SK-N-SH (cell line): ENCODE measurements at regions not wholly inside any gene's neighbourhood (a gene's known extent, or its start where the extent isn't known, plus 50 kb on each side); places are given as distances from the start of the nearest gene placed in this dataset.

Experiments
- CTCF ChIA-PET: fragments of 300-600, 350-600 bp; formaldehyde crosslinking; extraction: SDS; loops from one replicate; lab custom pipeline; 2021; lab: Yijun Ruan, JAX
- POLR2A ChIA-PET: fragments of 350-600 bp; sonication (Branson Sonifier 250); formaldehyde crosslinking; extraction: SDS; loops from one replicate; lab custom pipeline; 2020; ENCODE audit warnings: antibody characterized with exemption, inconsistent platforms; lab: Yijun Ruan, JAX
- DNase-seq: peaks from one replicate; pipeline ENCODE4 v3.0.0; 2012
- H2AFZ ChIP-seq: fragments of 200-600 bp; sonication (generic); 2 replicates; pipeline ENCODE4 v1.8.1; 2016; ENCODE audit warnings: antibody characterized with exemption, mild to moderate bottlenecking, low read depth
- H3F3A ChIP-seq: fragments of 200-600 bp; sonication (generic); replicated peaks from 2 replicates; pipeline ENCODE3; 2016; ENCODE audit warnings: antibody characterized with exemption, mild to moderate bottlenecking; ENCODE audit not compliant: insufficient read depth
- H3K27ac ChIP-seq, 2 experiments: fragments of 200-500 bp in 1 of 2; fragments of 200-600 bp in 1 of 2; sonication (Bioruptor generic) in 1 of 2; sonication (generic), shearing (Covaris generic) in 1 of 2; 2 replicates each; pipeline versions ENCODE4 v1.5.1 to v1.6.1; 2014 to 2016; ENCODE audit warnings: low read depth in 2 of 2, inconsistent platforms in 1 of 2, low read length in 1 of 2, mild to moderate bottlenecking in 1 of 2, mixed read lengths in 1 of 2
- H3K27me3 ChIP-seq: fragments of 200-600 bp; sonication (generic), shearing (Covaris generic); 2 replicates; pipeline ENCODE4 v1.6.1; 2016; ENCODE audit warnings: mixed run types; ENCODE audit not compliant: insufficient read depth
- H3K36me3 ChIP-seq, 2 experiments: fragments of 200-500 bp in 1 of 2; fragments of 200-600 bp in 1 of 2; sonication (Bioruptor generic) in 1 of 2; sonication (generic) in 1 of 2; replicated peaks in 1 of 2; 2 replicates each; pipeline versions ENCODE3 to v1.5.1; 2014 to 2016; ENCODE audit warnings: low read length in 1 of 2, mild to moderate bottlenecking in 1 of 2; ENCODE audit not compliant: insufficient read depth in 2 of 2, control insufficient read depth in 1 of 2
- H3K4me1 ChIP-seq, 2 experiments: fragments of 200-500 bp in 1 of 2; fragments of 200-600 bp in 1 of 2; sonication (Bioruptor generic) in 1 of 2; sonication (generic), shearing (Covaris generic) in 1 of 2; 2 replicates each; pipeline versions ENCODE4 v1.5.1 to v1.6.1; 2014 to 2016; ENCODE audit warnings: low read depth in 1 of 2, low read length in 1 of 2, mixed run types in 1 of 2; ENCODE audit not compliant: insufficient read depth in 2 of 2, control insufficient read depth in 1 of 2
- H3K4me2 ChIP-seq: fragments of 200-600 bp; sonication (generic), shearing (Covaris generic); 2 replicates; pipeline ENCODE4 v1.6.1; 2017; ENCODE audit warnings: mixed run types
- H3K4me3 ChIP-seq, 2 experiments: fragments of 200-500 bp in 1 of 2; fragments of 200-600 bp in 1 of 2; sonication (Bioruptor generic) in 1 of 2; sonication (generic), shearing (Covaris generic) in 1 of 2; 2 replicates each; pipeline versions ENCODE4 v1.5.1 to v1.8.1; 2014 to 2016; ENCODE audit warnings: low read depth in 2 of 2, inconsistent platforms in 1 of 2, low read length in 1 of 2, mild to moderate bottlenecking in 1 of 2, mixed read lengths in 1 of 2, moderate library complexity in 1 of 2
- H3K79me2 ChIP-seq: fragments of 200-600 bp; sonication (generic); 2 replicates; pipeline ENCODE4 v1.8.1; 2017; ENCODE audit warnings: mild to moderate bottlenecking; ENCODE audit not compliant: insufficient read depth
- H3K9ac ChIP-seq: fragments of 200-600 bp; sonication (generic); 2 replicates; pipeline ENCODE4 v1.6.1; 2017; ENCODE audit warnings: mixed run types
- H3K9me2 ChIP-seq: fragments of 200-600 bp; sonication (generic); 2 replicates; pipeline ENCODE4 v1.6.1; 2017; ENCODE audit warnings: mixed run types
- H3K9me3 ChIP-seq: fragments of 200-600 bp; sonication (generic); 2 replicates; pipeline ENCODE4 v1.6.1; 2017; ENCODE audit warnings: mixed run types, mild to moderate bottlenecking, moderate library complexity
- H4K20me1 ChIP-seq: fragments of 200-600 bp; sonication (generic); 2 replicates; pipeline ENCODE4 v1.6.1; 2017; ENCODE audit warnings: mild to moderate bottlenecking, mixed run types; ENCODE audit not compliant: insufficient read depth
- CHD2 ChIP-seq: fragments of 150-350 bp; IDR thresholded peaks from 2 replicates; pipeline ENCODE4 v1.6.1; 2018; ENCODE audit warnings: low read length; ENCODE audit not compliant: partially characterized antibody
- ELF1 ChIP-seq: IDR thresholded peaks from 2 replicates; pipeline ENCODE4 v1.4.0; 2012
- EP300 ChIP-seq, 2 experiments: IDR thresholded peaks; 2 replicates each; pipeline versions ENCODE4 v1.4.0 to v1.6.1; 2012; ENCODE audit warnings: borderline replicate concordance in 1 of 2, low read depth in 1 of 2, low read length in 1 of 2
- FOXJ3 ChIP-seq: sonication (generic); formaldehyde crosslinking; IDR thresholded peaks from 2 replicates; pipeline ENCODE4 v1.5.1; 2020; ENCODE audit warnings: mild to moderate bottlenecking, missing genetic modification reagents
- GATA2 ChIP-seq: sonication (generic); formaldehyde crosslinking; IDR thresholded peaks from 2 replicates; pipeline ENCODE4 v1.5.0; 2020; ENCODE audit warnings: mild to moderate bottlenecking, missing genetic modification reagents
- JUND ChIP-seq: IDR thresholded peaks from 2 replicates; pipeline ENCODE4 v1.4.0; 2012
- MAX ChIP-seq: IDR thresholded peaks from 2 replicates; pipeline ENCODE4 v1.4.0; 2012; ENCODE audit warnings: low read depth
- MXI1 ChIP-seq: IDR thresholded peaks from 2 replicates; pipeline ENCODE4 v1.6.1; 2012; ENCODE audit warnings: mild to moderate bottlenecking, low read depth, low read length, improper control_type of control experiment
- NRF1 ChIP-seq: IDR thresholded peaks from 2 replicates; pipeline ENCODE4 v1.6.1; 2012; ENCODE audit warnings: low read depth, mild to moderate bottlenecking, low read length
- POLR2AphosphoS5 ChIP-seq: IDR thresholded peaks from 2 replicates; pipeline ENCODE4 v1.6.1; 2012; ENCODE audit warnings: low read depth, low read length
- RAD21 ChIP-seq: IDR thresholded peaks from 2 replicates; pipeline ENCODE4 v1.6.1; 2012; ENCODE audit warnings: mild to moderate bottlenecking, low read length
- RCOR1 ChIP-seq: fragments of 150-350 bp; IDR thresholded peaks from 2 replicates; pipeline ENCODE4 v1.6.1; 2017; ENCODE audit warnings: antibody characterized with exemption, low read length
- REST ChIP-seq: IDR thresholded peaks from 2 replicates; pipeline ENCODE4 v1.6.1; 2012; ENCODE audit warnings: mild to moderate bottlenecking, low read depth, low read length, moderate library complexity
- RFX5 ChIP-seq: IDR thresholded peaks from 2 replicates; pipeline ENCODE4 v1.6.1; 2012; ENCODE audit warnings: mild to moderate bottlenecking, improper control_type of control experiment, low read length
- SIN3A ChIP-seq: IDR thresholded peaks from 2 replicates; pipeline ENCODE4 v1.6.1; 2012; ENCODE audit warnings: low read depth, mild to moderate bottlenecking, low read length, moderate library complexity, borderline replicate concordance
- SMC3 ChIP-seq: IDR thresholded peaks from 2 replicates; pipeline ENCODE4 v1.6.1; 2012; ENCODE audit warnings: low read depth, low read length, improper control_type of control experiment
- TAF1 ChIP-seq: IDR thresholded peaks from 2 replicates; pipeline ENCODE4 v1.6.1; 2012; ENCODE audit warnings: low read depth, mild to moderate bottlenecking, low read length, moderate library complexity, borderline replicate concordance
- TEAD4 ChIP-seq: IDR thresholded peaks from 2 replicates; pipeline ENCODE4 v1.4.0; 2012; ENCODE audit warnings: mild to moderate bottlenecking, borderline replicate concordance; ENCODE audit not compliant: insufficient read depth
- WGBS: methylation state at CpG from one replicate; pipeline ENCODE4 v1.1.6; 2017; ENCODE audit warnings: low lambda C conversion rate; 5-methylcytosine and 5-hydroxymethylcytosine counted together
- TF ChIP-seq, protein P1 (sequence below): IDR thresholded peaks from 2 replicates; pipeline ENCODE4; 2012
- TF ChIP-seq, protein P2 (sequence below): IDR thresholded peaks from 2 replicates; pipeline ENCODE4 v1.4.0; 2012; ENCODE audit warnings: low read depth, borderline replicate concordance

- Histone ChIP-seq H4K20me1 (no peaks in the 10 kb centered on the region), H2AFZ (no peak overlapping the region), H3K9me3 (no peaks in the 10 kb centered on the region), H3K4me2 (no peak overlapping the region), H3K27me3 (peaks cover 44% of the 10 kb centered on the region), H3K79me2 (no peaks in the 10 kb centered on the region), H3K9me2 (no peaks in the 10 kb centered on the region), H3K36me3 (no peaks in the 10 kb centered on the region), H3K4me1 (peaks cover 0 to 3% of the 10 kb centered on the region in 2 experiments; a peak in 1 of 4 replicates), H3K4me3 (no peak overlapping the region), H3K9ac (no peak overlapping the region), H3K27ac (no peak overlapping the region), H3F3A (no peaks in the 10 kb centered on the region)
- ChIA-PET CTCF (interaction anchor here (0.7 kb wide), 1 partner anchor 42 kb away, joined by 5 read pairs; no protein-coding TSS in a partner anchor), POLR2A (no interaction called here)
- WGBS, result 27% methylated on average over 2 of the region's 2 CpGs
- DNase-seq, result no peak
- TF ChIP-seq TEAD4 (no peak), SIN3A (no peak), FOXJ3 (CRISPR knock-in tag) (no peak), MXI1 (no peak), RCOR1 (no peak), NRF1 (no peak), EP300 (IDR thresholded peaks at IDR 0.05; ENCODE audit: borderline replicate concordance in 1 of 2, low read depth in 1 of 2, low read length in 1 of 2) (no peak), REST (no peak), TAF1 (no peak), CHD2 (no peak)
- TF ChIP-seq, protein P1, sequence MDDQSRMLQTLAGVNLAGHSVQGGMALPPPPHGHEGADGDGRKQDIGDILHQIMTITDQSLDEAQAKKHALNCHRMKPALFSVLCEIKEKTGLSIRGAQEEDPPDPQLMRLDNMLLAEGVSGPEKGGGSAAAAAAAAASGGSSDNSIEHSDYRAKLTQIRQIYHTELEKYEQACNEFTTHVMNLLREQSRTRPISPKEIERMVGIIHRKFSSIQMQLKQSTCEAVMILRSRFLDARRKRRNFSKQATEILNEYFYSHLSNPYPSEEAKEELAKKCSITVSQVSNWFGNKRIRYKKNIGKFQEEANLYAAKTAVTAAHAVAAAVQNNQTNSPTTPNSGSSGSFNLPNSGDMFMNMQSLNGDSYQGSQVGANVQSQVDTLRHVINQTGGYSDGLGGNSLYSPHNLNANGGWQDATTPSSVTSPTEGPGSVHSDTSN, result no peak
Observed at GRCh38 chr15:70416829-70417228, 319.1 kb upstream of the TLE3 start.

DNA sequence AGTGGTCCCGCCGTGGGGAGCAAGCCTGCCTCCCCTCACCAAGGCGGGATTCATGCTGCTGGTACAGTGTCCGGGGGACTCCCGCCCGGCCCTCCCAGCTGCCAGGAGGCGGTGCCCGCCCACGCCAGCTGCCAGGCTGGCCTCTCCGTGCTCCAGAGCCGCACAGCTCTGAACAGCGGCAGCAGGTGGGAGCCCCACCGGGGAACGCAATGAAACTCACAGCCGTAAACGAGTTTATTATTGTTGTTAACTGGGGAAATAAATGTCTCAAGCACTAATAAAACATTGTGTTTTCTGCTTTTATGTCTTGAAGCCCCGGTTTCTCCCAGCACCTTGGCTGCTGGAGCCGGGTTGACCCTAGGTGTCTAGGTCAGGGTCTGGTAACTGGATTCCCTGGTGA, 317.7 kb upstream of the TLE3 start:
- Histone ChIP-seq H3K9me2 (no peaks in the 10 kb centered on the region), H3F3A (no peaks in the 10 kb centered on the region), H3K36me3 (no peaks in the 10 kb centered on the region), H3K27me3 (peaks cover 34% of the 10 kb centered on the region), H3K4me3 (no peak overlapping the region), H3K4me2 (no peak overlapping the region), H4K20me1 (no peaks in the 10 kb centered on the region), H3K9ac (no peak overlapping the region), H3K27ac (no peak overlapping the region), H3K79me2 (no peaks in the 10 kb centered on the region), H3K9me3 (no peaks in the 10 kb centered on the region), H2AFZ (no peak overlapping the region), H3K4me1 (no peaks in the 10 kb centered on the region; a peak in 1 of 4 replicates)
- ChIA-PET POLR2A (no interaction called here), CTCF (interaction anchor here (0.5 kb wide), 1 partner anchor 37 kb away, joined by 3 read pairs; no protein-coding TSS in a partner anchor)
- WGBS, result 77% methylated on average over 15 of the region's 18 CpGs
- DNase-seq, result no peak
- TF ChIP-seq JUND (no peak), ELF1 (no peak), MAX (no peak), RAD21 (no peak), SIN3A (no peak), RFX5 (no peak), GATA2 (no peak), SMC3 (no peak), POLR2AphosphoS5 (no peak)
- TF ChIP-seq, protein P2, sequence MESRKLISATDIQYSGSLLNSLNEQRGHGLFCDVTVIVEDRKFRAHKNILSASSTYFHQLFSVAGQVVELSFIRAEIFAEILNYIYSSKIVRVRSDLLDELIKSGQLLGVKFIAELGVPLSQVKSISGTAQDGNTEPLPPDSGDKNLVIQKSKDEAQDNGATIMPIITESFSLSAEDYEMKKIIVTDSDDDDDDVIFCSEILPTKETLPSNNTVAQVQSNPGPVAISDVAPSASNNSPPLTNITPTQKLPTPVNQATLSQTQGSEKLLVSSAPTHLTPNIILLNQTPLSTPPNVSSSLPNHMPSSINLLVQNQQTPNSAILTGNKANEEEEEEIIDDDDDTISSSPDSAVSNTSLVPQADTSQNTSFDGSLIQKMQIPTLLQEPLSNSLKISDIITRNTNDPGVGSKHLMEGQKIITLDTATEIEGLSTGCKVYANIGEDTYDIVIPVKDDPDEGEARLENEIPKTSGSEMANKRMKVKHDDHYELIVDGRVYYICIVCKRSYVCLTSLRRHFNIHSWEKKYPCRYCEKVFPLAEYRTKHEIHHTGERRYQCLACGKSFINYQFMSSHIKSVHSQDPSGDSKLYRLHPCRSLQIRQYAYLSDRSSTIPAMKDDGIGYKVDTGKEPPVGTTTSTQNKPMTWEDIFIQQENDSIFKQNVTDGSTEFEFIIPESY, result no peak
